Suprapubic skin (tissue), 4 donors: ENCODE measurements at regions not wholly inside any gene's neighbourhood (a gene's known extent, or its start where the extent isn't known, plus 50 kb on each side); places are given as distances from the start of the nearest gene placed in this dataset.

Source experiments
- EP300 ChIP-seq: sonication (generic); formaldehyde crosslinking; IDR thresholded peaks from one replicate; pipeline ENCODE4 v1.6.1; 2017; ENCODE audit warnings: antibody characterized with exemption
- POLR2A ChIP-seq, 2 donors: fragments of 450-650 bp; IDR thresholded peaks; one replicate each; pipeline ENCODE4 v1.6.1; 2017; ENCODE audit warnings: antibody characterized with exemption in 2 of 2, mild to moderate bottlenecking in 2 of 2, moderate library complexity in 2 of 2
- POLR2AphosphoS5 ChIP-seq, 3 donors: sonication (generic); formaldehyde crosslinking; IDR thresholded peaks; one replicate each; pipeline ENCODE4 v1.6.1; 2017; ENCODE audit warnings: antibody characterized with exemption in 3 of 3
- TF ChIP-seq, protein P1 (sequence below), 2 donors: fragments of 200-600 bp in 1 of 2; fragments of 450-650 bp in 1 of 2; sonication (generic) in 1 of 2; IDR thresholded peaks; one replicate each; pipeline ENCODE4 v1.5.1; 2016 to 2019; ENCODE audit warnings: antibody characterized with exemption in 2 of 2, mild to moderate bottlenecking in 1 of 2, moderate library complexity in 1 of 2

DNA sequence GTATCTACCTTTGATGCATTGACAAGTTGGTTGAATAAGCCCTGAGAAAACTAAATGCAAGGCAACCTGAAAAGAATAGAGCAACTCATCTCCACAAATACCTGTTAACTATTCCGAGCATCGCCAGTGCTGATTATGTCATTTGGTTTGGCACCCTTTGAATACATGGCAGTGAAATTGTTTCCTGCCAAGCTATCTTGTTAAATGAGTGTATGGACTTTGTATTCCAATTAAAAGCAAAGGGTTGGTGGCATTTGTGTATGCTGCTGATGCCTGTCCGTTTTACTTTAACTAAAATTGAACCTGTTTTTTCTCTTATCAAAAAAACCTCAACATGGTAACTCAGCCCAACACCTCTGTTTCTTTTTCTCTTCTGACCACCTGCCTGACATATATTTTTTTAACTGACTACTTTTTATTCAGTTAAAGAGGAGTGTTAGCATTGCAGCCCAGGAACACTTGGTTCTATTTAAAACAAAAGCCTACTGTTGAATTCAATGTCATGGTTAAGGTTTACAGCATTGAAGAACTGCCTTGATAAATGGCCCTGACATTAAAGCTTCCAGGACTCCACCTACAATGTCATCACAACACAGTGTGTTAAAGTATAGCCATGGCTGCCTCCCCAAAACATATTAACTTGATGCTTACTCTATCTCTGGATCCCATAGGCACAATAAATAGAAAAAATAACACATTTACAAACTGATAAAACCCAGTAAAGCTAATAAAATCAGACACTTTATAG is 838.3 kb upstream of the NOVA1 start:
- TF ChIP-seq, protein P1, sequence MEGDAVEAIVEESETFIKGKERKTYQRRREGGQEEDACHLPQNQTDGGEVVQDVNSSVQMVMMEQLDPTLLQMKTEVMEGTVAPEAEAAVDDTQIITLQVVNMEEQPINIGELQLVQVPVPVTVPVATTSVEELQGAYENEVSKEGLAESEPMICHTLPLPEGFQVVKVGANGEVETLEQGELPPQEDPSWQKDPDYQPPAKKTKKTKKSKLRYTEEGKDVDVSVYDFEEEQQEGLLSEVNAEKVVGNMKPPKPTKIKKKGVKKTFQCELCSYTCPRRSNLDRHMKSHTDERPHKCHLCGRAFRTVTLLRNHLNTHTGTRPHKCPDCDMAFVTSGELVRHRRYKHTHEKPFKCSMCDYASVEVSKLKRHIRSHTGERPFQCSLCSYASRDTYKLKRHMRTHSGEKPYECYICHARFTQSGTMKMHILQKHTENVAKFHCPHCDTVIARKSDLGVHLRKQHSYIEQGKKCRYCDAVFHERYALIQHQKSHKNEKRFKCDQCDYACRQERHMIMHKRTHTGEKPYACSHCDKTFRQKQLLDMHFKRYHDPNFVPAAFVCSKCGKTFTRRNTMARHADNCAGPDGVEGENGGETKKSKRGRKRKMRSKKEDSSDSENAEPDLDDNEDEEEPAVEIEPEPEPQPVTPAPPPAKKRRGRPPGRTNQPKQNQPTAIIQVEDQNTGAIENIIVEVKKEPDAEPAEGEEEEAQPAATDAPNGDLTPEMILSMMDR (IDR thresholded peaks at IDR 0.05), result no peak
- no peak for TF ChIP-seq POLR2AphosphoS5 (IDR thresholded peaks at IDR 0.05)
- TF ChIP-seq POLR2A (IDR thresholded peaks at IDR 0.05), result no peak
- no peak for TF ChIP-seq EP300
